NCI-H1105 (cell line): ENCODE measurements at regions not wholly inside any gene's neighbourhood (a gene's known extent, or its start where the extent isn't known, plus 50 kb on each side); places are given as distances from the start of the nearest gene placed in this dataset.

Experiments used
- DNase-seq: peaks from one replicate; lab custom pipeline; 2025; lab: John Stamatoyannopoulos, UW

DNA sequence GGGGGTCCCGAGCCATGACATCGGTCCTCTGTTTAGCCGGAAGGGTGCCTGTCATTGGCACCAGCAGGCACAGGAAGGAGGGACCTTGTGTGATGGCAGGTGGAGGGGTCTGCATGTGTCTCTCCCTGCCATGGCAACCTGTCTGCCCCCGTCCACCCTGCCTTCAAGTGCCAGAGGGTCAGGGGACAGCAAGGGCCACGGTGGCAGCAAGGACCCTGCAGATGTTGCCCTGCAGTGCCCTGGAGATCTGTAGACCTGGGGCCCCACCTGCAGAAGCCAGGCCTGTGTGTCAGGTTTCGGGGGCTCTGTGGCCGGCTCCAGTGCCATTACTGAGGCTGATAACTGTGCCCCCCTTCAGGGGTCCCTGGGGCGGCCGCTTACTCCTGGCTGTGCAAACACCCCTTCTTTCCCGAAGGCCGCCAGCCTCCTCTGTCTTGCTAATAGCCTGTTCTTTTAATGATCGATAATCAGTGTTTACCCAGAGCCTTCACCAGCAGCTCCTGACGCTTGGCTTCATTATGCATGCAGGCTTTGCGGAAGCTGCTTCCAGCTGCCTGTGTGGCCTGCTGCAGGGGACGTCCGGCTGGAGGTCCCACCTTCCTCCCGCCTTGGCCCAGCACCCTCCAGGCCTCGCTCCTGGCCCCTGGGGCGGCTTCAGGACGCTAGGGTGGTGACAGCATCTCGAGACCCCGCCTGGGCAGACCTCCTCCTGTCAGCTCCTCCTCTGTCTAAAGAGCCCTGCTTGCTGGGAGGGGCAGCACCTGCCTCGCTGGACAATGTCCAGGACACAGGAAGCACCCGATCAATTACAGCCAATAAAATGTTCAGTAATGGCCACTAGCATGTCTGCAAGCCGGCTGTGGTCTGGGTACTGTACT lies 153.0 kb downstream of the KIF26A start:
- DNase-seq: no peak

DNA sequence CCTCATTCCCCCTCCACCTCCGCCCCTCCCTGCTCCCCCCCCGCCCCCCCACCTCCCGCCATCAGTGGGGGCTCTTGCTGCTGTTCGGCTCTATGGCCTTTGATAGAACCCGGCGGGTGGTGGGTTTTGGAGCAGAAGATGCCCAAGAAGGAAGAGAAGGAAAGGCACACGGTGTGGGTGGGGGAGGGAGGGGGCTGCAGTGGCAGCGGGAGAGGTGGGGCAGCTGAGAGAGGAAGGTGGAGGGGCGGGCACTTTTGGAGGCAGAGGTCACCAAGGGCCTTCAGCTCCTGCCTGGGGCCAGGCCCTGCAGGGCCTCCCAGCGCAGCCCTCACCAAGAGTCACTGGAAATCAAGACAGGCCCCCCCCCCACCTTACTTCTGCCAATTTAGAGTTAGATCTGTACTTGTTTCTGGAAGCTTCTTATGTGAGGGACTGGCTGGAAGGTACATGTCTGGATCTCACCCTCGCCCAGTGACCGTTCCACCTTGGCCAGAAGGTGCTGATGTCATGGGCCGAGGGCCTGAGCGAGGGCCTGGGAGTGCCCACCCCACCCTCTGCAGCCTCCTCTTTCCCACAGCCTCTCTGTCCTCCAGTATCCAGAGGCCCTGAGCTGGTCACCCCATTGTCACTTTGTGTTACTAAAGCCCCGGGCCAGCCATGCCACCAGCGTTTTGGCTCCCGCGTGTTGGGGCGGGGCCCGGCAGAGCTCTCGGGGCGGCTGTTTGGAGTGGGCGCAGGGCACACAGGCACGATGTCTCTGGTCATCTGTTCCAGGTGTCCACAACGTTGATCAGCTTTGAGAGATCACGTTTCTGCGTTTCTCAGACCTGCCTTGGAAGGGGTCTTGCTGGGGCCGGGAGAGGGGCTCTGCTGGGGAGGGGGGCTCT lies 153.9 kb downstream of the KIF26A start:
- DNase-seq: no peak

DNA sequence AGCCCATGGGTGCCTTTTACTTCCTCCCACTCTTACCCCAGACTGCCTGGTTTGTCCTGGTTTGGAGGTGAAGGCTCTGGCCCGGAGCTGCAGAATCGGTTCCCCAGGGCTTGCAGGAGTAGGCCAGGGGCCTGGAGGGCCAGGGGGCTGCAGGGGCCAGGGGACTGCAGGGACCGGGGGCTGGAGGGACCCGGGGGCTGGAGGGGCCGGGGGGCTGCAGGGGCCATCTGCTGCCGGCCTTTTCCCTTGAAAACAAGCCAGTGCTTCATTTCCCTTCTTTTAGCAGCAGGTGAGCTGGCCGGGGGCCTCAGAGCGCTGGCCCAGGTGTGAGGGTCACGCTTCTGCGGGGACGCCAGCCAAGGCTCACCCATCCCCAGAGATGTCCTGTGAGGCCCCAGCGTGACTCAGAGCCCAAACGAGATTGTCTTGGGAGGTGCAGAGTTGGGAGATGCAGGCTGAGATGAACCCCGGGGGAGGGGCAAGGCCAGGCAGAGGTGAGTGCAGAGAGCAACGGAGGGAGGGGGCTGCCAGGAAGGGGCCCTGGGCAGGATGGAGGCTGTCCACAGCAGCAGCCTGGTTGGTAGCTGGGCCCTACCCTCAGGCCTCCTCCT lies 154.9 kb downstream of the KIF26A start:
- no peak for DNase-seq

DNA sequence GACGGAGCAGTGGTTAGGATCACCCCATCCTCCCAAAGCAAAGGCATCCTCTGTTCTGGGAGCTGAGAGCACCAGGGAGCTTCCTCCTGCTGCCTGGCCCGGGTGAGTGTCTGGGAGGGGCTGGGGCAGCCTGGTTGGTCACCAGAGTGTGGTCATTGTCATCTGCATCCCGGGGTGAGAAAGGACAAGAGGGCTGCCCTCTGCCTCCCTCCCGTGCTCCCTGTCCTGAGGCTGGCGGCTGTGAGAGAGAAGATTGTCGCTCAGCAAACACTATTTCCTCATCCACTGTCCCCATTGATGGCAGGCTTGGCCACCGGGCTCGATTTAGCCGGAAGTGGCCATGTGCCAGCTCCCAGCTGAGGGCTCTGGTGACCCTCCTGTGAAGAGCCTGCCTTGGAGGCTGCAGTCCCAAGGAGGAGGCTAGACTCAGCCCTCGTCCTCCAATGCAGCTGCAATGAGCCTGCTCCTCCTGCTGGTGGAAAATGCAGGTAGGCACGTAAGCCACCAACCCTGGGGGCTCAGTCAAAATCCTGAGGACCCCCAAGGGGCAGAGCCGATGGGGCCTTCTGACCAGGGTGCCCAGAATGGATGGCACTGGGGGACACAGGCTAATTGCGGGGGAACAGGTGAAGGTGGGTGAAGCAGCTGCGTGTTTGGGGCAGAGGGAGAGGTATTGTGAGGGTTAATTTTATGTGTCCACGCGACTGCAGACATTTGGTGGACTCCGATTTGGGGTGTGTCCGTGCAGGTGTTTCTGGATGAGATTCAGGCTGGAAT lies 155.7 kb downstream of the KIF26A start:
- DNase-seq: no peak

DNA sequence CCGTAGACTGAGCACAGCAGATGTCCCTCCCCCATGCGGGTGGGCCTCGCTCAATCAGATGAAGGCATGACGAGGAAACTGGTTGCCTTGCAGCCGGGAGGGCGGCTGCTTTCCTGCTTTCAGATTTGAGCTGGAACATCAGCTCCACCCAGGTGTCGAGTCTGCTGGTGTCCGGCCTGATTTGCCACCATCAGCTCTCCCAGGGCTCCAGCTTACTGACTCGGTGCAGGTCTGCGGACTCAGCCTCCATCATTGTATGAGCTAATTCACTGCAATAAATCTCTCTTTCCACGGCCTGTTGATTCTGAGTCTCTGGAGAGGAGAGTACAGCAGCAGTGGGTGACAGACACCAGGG lies 156.2 kb downstream of the KIF26A start:
- DNase-seq: no peak

DNA sequence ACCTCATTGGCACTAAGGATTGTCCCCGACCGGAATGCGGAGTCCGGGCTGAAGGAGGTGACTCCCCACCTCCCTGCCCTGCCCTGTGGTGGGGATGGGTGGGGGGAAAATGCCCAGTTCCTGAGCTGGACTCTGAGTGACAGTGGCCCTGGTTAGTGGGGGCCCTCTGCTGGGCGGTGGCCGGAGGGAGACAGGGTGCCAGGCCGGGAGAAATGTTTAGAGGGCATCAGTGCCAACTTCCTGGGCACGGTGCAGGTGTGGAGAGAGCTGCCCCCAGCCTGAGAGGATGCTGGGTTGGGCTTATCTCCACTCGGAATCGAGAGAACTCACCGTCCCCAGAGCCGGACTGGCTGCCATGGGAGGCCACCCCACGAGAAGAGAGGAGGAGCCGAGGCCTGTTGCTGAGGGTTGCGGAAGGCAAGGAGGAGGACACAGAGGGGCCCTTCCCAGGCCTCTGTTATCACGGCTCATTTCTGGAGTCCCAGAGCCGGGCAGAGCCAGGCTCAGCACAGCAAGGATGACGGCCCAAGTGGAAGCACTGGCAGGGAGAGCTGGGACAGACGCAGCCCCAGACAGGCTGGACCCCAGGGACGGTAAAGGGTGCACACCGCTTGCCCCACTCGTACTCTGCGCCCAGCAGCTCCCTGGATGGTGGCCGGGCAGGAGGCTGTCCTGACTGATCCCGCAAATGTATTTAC lies 156.7 kb downstream of the KIF26A start:
- no peak for DNase-seq

DNA sequence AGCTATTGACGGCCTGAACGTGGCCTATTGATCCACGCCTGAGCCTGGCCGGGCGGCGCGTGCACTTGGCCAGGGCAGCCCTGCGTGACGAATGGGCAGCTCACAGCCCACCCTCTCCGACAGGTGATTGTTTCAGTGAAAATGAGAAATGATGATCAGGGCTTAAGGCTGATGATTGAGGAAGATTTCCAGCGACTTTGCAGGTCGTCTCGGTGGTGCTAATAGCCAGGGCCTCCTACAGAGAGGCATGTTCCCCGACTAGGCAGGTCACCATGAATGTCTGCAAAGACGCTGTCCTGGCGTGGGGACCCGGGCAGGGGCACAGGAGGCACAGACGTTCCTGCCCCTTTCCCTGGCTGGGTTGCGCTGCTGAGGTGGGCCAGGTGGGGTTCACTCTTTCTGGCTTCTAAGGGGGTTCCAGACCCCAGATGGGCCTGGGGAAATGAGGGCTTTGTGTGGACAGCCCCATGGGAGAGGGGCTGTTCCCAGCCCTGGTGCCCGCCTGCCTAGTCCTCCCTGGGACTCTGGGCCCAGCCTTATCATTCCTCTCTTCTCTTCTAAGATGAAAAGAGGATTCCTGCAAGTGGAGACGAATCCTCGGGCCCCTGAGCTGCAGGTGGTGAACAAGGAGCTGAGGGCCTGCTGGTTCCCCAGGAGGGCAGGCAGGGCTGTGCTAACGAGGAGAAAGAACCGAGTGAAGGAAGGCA lies 157.4 kb downstream of the KIF26A start:
- no peak for DNase-seq

DNA sequence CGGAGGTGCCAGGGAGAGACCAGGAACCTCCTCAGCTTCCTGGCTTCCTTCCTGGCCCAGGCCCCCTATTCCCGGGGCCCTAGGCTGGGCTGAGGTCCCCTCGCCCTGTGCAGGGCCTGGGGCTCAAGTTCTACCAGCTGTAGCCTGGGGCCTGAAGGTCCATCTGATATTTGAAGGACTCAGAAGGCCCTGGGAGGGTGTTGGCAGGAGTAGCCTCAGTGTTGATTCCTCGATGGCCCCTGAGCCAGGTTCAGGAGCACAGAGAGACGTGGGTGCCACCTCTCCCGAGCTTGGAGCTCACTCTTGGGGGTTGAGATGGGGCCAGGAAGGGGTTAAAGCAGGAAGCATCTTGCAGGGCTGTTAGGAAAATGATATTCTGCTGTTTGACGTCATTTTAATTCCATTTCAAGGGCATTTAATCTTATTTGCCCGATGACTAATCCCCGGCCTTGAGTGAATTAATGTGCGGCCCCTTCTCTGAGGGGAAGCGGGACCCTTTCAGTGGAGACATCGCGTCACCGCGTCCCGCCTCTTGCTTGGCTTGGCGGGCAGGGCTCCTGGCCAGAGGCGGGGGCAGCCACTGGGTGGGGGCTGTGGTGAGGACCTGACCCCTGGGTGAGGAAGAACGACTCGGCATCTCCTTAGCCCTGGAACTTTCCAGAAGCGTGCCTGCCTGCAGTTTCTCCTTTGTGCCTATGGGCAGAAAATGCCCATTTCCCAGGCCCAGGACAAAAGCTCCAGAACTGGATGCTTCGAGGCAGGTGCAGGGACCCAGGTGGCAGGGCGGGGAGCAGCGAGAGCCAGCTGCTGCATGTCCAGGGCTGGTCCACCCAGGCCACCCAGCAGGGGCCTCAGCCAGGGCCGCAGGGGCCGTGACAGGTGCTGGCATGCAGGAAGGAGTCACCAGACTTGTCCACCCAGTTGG lies 158.3 kb downstream of the KIF26A start:
- DNase-seq: no peak

DNA sequence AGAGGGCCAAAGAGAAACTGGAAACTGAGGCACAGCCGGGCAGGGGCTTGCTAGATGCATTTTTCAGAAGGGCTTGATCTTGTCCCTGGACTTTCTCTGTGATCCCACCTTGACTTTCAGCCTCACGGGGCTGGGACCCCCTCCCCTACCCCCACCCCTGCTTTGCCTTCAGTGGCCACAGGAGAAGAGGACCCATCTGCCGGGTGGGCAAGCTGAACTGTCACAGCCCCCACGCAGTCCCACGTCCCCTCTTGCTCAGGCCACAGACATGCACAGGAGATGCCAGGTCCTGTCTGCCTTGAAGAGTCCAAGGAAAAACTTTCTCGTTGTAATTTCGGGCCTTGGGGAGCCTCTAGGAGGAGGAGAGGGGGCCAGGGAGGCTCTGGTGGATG lies 158.9 kb downstream of the KIF26A start:
- no peak for DNase-seq

DNA sequence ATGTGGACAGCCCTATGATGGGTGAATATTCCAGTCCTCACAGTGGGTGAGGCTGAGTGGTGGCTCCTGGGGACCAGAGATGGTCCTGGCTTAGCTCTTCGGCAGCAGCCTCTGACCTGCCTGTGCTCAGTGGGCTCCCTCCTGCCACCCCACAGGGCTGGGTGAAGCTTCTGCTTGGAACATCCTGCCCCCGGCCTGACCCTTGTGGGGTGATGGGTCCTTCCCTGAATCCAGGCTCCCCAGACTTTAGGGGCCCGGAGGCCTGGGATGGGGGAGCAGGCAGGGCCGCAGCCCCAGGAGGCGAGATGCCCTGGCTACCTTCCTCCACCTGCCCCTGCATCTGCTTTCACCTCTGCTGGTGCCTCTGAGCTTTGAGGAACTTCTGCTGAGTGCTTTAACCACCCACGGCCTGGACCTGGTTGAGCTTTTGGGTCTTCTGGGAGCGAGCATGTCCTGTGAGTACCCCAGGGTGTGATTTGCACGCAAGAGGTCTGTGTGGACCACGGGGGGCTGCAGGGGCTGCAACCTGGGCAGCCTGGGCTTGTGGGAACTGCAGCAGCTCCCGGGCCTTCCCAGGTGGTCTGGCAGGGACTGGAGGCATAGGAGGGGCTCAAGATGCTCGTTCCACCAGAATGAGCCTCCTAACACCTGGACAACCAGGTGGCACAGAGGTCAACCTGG lies 159.5 kb downstream of the KIF26A start:
- no peak for DNase-seq

DNA sequence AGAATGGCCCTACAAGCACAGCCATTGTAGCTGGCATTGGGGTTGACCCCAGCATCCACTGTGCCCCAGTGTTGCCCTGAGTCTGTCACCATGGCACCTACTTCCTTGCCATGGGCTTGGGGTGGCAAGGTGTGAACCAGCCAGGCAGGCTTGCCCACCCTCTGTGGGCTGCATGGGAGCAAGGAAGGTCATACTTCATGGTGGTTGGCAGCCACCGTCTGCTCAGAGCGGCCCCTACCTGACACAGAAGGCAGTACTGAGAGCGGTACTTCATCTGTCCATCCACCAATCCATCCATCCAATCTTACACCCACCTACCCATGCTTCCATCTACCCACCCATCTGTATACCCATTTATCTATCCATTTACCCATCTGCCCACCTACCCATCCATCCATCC lies 160.1 kb downstream of the KIF26A start:
- DNase-seq: no peak

DNA sequence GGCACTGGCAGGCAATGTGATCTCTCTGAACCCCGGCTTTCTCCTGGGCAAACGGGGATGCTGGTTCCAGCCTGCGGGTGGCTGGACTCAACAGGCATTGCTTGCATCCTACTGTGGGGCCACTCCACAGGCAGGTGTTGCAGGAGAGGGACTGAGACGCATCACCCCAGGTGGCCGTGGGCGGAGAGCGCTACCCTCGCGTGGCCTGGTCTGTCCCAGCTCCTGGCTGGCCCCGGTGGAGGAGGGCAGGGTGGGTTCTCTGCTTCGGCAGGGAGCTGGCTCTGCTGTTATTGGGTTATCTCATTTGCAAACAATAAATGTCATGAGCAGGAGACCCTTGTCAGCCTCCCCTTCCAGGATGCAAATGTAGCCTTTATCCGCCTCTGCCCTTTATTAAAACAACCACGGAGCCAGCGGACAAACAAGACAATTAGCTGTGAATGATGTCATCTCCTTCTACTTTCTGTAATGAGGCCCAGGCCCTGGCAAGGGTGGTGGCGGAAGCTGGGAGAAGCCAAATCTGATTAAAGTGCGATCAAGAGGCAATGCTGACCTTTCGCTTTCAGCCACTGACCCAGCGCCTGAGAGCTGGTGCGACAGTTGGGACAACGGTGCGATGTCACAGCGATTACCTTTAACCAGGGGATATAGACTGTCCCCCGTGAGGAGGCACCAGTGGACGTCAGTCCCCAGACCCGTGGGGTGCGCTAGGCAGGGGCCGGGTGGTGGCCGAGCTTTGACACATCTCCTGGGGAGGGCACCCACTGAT lies 161.8 kb downstream of the KIF26A start:
- no peak for DNase-seq

DNA sequence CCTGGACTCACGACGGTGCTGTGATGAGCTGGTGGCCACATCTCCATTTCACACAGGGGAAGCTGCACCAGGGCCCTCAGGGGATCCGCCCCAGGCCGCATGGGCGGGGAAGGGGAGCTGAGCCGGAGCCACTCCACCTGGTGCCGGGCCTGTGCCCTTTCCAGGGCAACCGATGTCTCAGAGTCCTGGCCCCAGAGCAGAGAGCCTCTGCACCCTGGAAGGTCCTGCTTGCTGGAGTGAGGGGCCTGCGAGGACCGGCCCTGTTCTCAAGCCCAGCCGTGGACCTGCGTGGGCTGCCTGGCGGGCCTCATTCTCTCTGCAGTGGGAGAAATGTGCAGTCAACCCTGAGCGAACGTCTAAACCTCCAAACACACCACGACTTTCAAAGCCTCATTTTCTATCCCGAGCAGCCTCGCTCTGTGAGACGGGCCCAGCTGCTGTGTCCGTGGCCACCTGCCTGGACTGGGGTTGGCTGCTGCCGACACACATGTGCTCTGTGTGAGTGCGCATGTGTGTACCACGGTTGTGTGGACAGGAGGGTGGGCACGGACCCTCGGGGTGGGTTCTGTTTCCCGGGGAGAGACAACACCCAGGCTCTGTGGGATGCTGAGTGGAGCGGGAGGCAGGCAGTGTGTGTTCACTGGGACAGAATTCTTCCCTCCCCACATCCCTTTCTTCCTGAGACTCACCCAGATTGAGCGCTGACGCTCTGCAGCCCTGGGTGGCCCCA lies 163.5 kb downstream of the KIF26A start:
- no peak for DNase-seq

DNA sequence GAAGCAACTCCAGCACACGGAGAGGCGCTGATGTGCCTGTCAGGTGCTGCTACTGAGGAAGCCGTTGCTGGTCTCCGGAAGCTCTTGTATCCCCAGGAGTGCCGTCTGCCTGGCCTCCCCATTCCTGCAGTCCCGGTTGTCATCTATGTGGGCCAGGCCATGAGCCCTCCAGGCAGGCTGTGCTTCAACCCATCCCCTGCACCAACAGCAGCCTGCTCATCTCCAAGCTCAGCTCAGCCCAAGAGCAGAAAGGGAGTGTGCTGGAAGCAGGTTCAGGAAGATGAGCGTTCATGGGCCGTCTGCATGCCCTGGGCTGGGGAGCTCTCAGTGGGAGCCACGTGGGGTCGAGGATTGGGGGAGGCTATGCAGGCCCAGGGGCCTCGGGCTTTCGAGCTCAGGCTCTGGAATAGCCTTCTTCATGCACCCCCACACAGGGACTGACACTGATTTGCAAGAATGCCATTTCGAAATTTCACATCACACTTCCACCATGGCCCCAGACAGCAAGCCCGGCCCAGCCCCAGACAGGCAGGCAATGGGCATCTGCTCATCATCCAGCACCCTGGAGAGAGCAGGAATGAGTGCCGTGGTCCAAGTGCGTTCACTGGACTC lies 164.5 kb downstream of the KIF26A start:
- DNase-seq: no peak

DNA sequence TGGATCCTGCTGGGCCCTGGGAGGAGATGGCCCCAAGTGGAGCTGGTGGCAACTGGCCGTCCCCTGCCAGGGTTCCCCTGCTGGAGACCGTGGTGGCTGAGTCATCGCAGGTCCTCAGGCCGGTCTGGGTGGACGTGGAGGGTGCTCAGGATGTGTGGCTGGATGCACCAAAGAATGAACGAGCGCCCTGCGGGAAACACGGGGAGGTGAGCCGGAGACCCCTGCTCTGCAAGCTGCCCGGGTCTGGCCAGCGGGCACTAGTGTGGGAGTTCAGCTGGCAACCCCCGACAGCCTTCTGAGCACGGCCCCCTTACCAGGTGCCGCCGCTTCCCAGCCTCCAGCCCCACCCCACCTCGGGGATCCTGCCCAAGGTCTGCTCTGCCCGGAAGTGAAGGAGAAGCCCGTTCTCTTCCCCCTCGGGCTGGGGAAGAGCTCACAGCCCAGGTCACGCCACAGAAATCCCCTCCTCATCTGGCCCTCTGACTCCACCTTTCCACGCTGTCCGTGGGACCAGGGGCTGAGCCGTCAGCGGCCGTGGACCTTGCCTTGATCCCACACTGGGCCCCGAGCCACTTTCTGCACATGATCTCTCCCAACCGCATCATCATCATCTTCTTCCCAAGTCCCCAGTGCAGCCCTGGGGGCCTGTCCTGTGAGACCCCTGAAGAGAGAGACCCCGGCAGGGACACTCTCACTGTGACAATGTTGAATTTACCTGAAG lies 165.5 kb downstream of the KIF26A start:
- DNase-seq: no peak
